IPS-18c (cell line): ENCODE measurements at regions not wholly inside any gene's neighbourhood (a gene's known extent, or its start where the extent isn't known, plus 50 kb on each side); places are given as distances from the start of the nearest gene placed in this dataset.

Experiments
- H3K4me3 ChIP-seq: 2 replicates; pipeline ENCODE4 v1.7.0; 2013; ENCODE audit warnings: low read depth, mild to moderate bottlenecking, low read length, moderate library complexity; ENCODE audit not compliant: insufficient read depth
- H3K9me3 ChIP-seq: one replicate; pipeline ENCODE4 v1.6.1; 2013; ENCODE audit warnings: mild to moderate bottlenecking, low read length, moderate library complexity; ENCODE audit not compliant: control insufficient read depth, insufficient read depth

GRCh38 chr6:163941624-163941976 is 527.1 kb downstream of the QKI start:
- H3K4me3 ChIP-seq = no peak overlapping the region; the same call in 1 of the 2 replicates
- H3K9me3 ChIP-seq = no peaks in the 10 kb centered on the region

GRCh38 chr6:163940705-163941623 is 526.4 kb downstream of the QKI start:
- H3K9me3 ChIP-seq = no peaks in the 10 kb centered on the region

GRCh38 chr6:163937071-163937470 is 522.6 kb downstream of the QKI start:
- H3K9me3 ChIP-seq = no peaks in the 10 kb centered on the region
- H3K4me3 ChIP-seq = no peak overlapping the region

More at GRCh38 chr6:163940705-163941623, 526.4 kb downstream of the QKI start:
- H3K4me3 ChIP-seq = no peak overlapping the region; the same call in 1 of the 2 replicates

- no peaks in the 10 kb centered on the region for H3K9me3 ChIP-seq
- no peak overlapping the region for H3K4me3 ChIP-seq
These were observed 520.7 kb downstream of the QKI start for GRCh38 chr6:163935158-163935762.

GRCh38 chr6:163930012-163930411 is 515.5 kb downstream of the QKI start:
- H3K9me3 ChIP-seq = no peaks in the 10 kb centered on the region
- H3K4me3 ChIP-seq = no peak overlapping the region

- Histone ChIP-seq H3K4me3 (no peak overlapping the region), H3K9me3 (no peaks in the 10 kb centered on the region)
These were observed 515.0 kb downstream of the QKI start for GRCh38 chr6:163929538-163929937.

- Histone ChIP-seq H3K9me3 (no peaks in the 10 kb centered on the region), H3K4me3 (no peak overlapping the region)
These were observed 512.1 kb downstream of the QKI start for GRCh38 chr6:163926642-163927041.

GRCh38 chr6:163925839-163926238 is 511.3 kb downstream of the QKI start:
- H3K4me3 ChIP-seq = no peak overlapping the region
- no peaks in the 10 kb centered on the region for H3K9me3 ChIP-seq

GRCh38 chr6:163923658-163924411 is 509.3 kb downstream of the QKI start:
- Histone ChIP-seq H3K4me3 (no peak overlapping the region), H3K9me3 (no peaks in the 10 kb centered on the region)

GRCh38 chr6:163922562-163922961 is 508.0 kb downstream of the QKI start:
- H3K9me3 ChIP-seq = no peaks in the 10 kb centered on the region
- H3K4me3 ChIP-seq = no peak overlapping the region

- Histone ChIP-seq H3K4me3 (no peak overlapping the region), H3K9me3 (no peaks in the 10 kb centered on the region)
These were observed 505.1 kb downstream of the QKI start for GRCh38 chr6:163919652-163920051.

- H3K4me3 ChIP-seq = no peak overlapping the region
- no peaks in the 10 kb centered on the region for H3K9me3 ChIP-seq
These were observed 502.0 kb downstream of the QKI start for GRCh38 chr6:163916315-163917081.

- H3K4me3 ChIP-seq = no peak overlapping the region
- no peaks in the 10 kb centered on the region for H3K9me3 ChIP-seq
These were observed 500.6 kb downstream of the QKI start for GRCh38 chr6:163915131-163915530.

- Histone ChIP-seq H3K9me3 (no peaks in the 10 kb centered on the region), H3K4me3 (no peak overlapping the region)
These were observed 498.5 kb downstream of the QKI start for GRCh38 chr6:163913045-163913444.

- Histone ChIP-seq H3K9me3 (no peaks in the 10 kb centered on the region), H3K4me3 (no peak overlapping the region)
These were observed 491.6 kb downstream of the QKI start for GRCh38 chr6:163906006-163906710.

- H3K9me3 ChIP-seq = no peaks in the 10 kb centered on the region
- no peak overlapping the region for H3K4me3 ChIP-seq
These were observed 489.7 kb downstream of the QKI start for GRCh38 chr6:163904186-163904585.

- H3K9me3 ChIP-seq = no peaks in the 10 kb centered on the region
- H3K4me3 ChIP-seq = no peak overlapping the region
These were observed 489.0 kb downstream of the QKI start for GRCh38 chr6:163903541-163903940.
